ENCODE measurements at regions not wholly inside any gene's neighbourhood (a gene's known extent, or its start where the extent isn't known, plus 50 kb on each side); places are given as distances from the start of the nearest gene placed in this dataset.

DNA sequence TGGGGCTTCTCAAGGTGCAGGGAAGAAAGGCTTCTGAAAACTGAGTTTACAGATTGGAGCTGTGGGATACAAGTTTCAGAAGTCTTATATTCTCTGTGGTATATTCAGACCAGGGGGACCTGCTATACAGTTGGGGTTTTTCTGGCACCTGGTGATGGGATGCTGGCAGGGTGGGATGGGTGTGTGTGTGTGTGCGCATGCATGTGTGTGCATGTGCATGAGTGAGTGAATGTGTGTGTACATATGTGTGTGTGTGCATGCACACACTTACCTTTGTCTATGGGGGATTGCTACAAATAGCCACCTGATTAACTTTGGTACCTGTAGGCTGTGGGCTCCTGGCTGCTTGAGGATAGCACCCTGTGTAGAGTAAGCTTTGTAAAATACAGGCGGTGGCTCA is 131.4 kb downstream of the PDCD6IP start:
- CTCF ChIA-PET: no interaction called here
- no peak overlapping the region for H3K4me3 ChIP-seq (replicated peaks in 1 of 3; ENCODE audit: insufficient read depth in 1 of 3, low read depth in 1 of 3, low read length in 3 of 3)
- H3K27me3 ChIP-seq (ENCODE audit: control insufficient read depth in 2 of 2, insufficient read depth in 2 of 2, low read length in 2 of 2): peaks cover 0 to 2% of the 10 kb centered on the region in 2 experiments
- no peak for DNase-seq (ENCODE audit: low read depth, low spot score)
- no peaks in the 10 kb centered on the region for H3K4me1 ChIP-seq (ENCODE audit: control insufficient read depth, extremely low read depth, insufficient read depth, low read length)
- no peaks in the 10 kb centered on the region for H3K9me1 ChIP-seq (replicated peaks; ENCODE audit: control insufficient read depth, extremely low read depth, insufficient read depth, low read length)
- no peak for TF ChIP-seq JUN (IDR thresholded peaks at IDR 0.05; ENCODE audit: borderline replicate concordance, insufficient read depth, insufficient read length, low read depth)
- no peak for TF ChIP-seq FOS (IDR thresholded peaks at IDR 0.05; ENCODE audit: borderline replicate concordance, insufficient read depth, low read length)
- TF ChIP-seq EZH2 (IDR thresholded peaks at IDR 0.05; ENCODE audit: borderline replicate concordance, low read depth, low read length, severe bottlenecking): no peak
- TF ChIP-seq, protein P1, sequence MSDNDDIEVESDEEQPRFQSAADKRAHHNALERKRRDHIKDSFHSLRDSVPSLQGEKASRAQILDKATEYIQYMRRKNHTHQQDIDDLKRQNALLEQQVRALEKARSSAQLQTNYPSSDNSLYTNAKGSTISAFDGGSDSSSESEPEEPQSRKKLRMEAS (IDR thresholded peaks at IDR 0.05; ENCODE audit: insufficient read depth, insufficient read length): no peak
- no peak for TF ChIP-seq POLR2A (IDR thresholded peaks at IDR 0.05; ENCODE audit: low read depth, low read length)
- TF ChIP-seq GATA2 (IDR thresholded peaks at IDR 0.05; ENCODE audit: insufficient read depth, insufficient read length, low read depth, low read length): no peak
- no peak for TF ChIP-seq POLR2AphosphoS5 (IDR thresholded peaks at IDR 0.05; ENCODE audit: insufficient read depth, low read depth, low read length)
- no peak for TF ChIP-seq MYC (IDR thresholded peaks at IDR 0.05; ENCODE audit: low read depth, low read length)
- TF ChIP-seq, protein P2, sequence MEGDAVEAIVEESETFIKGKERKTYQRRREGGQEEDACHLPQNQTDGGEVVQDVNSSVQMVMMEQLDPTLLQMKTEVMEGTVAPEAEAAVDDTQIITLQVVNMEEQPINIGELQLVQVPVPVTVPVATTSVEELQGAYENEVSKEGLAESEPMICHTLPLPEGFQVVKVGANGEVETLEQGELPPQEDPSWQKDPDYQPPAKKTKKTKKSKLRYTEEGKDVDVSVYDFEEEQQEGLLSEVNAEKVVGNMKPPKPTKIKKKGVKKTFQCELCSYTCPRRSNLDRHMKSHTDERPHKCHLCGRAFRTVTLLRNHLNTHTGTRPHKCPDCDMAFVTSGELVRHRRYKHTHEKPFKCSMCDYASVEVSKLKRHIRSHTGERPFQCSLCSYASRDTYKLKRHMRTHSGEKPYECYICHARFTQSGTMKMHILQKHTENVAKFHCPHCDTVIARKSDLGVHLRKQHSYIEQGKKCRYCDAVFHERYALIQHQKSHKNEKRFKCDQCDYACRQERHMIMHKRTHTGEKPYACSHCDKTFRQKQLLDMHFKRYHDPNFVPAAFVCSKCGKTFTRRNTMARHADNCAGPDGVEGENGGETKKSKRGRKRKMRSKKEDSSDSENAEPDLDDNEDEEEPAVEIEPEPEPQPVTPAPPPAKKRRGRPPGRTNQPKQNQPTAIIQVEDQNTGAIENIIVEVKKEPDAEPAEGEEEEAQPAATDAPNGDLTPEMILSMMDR (IDR thresholded peaks at IDR 0.05; ENCODE audit: extremely low read depth in 1 of 2, insufficient read depth in 1 of 2, low read depth in 1 of 2, low read length in 2 of 2): no peak
- no peak overlapping the region for H3K4me2 ChIP-seq (ENCODE audit: insufficient read depth, low read length)
- no peak overlapping the region for H3K27ac ChIP-seq (ENCODE audit: insufficient read depth, low read depth, low read length)
- BruUV-seq (replicated peaks): no TSS peak
- H4K20me1 ChIP-seq (replicated peaks; ENCODE audit: control insufficient read depth, extremely low read depth, insufficient read depth, low read length): no peaks in the 10 kb centered on the region
- no peak overlapping the region for H2AFZ ChIP-seq (ENCODE audit: low read depth, low read length)
- no peaks in the 10 kb centered on the region for H3K36me3 ChIP-seq (ENCODE audit: control insufficient read depth in 2 of 2, extremely low read depth in 1 of 2, insufficient read depth in 2 of 2, low read length in 2 of 2)
- H3K9me3 ChIP-seq (replicated peaks; ENCODE audit: control insufficient read depth, insufficient read depth, low read length): no peaks in the 10 kb centered on the region
- intact Hi-C loops (cut with micrococcal nuclease) (no loop called here), dilution Hi-C loops (cut with MboI; ENCODE audit: extremely low pct_ligation_motif_present, low sequenced_read_pairs) (no loop called here)
- POLR2A ChIA-PET: no interaction called here
- no peaks in the 10 kb centered on the region for H3K79me2 ChIP-seq (ENCODE audit: control insufficient read depth, insufficient read depth, low read length)
- FAIRE-seq: no peak
- H3K9ac ChIP-seq (replicated peaks; ENCODE audit: extremely low read depth, insufficient read depth, low read length): no peak overlapping the region

All from endothelial cell of umbilical vein (primary cell).